Right cardiac atrium (tissue), 5 donors: ENCODE measurements at regions not wholly inside any gene's neighbourhood (a gene's known extent, or its start where the extent isn't known, plus 50 kb on each side); places are given as distances from the start of the nearest gene placed in this dataset.

Experiments used
- ATAC-seq, 2 donors: fragments of 200-7000 bp; cut with Tn5 transposase; one replicate each; pipeline versions ENCODE4 v1.8.0 to v1.9.1; 2020; ENCODE audit warnings: moderate library complexity in 2 of 2, mild to moderate bottlenecking in 1 of 2
- DNase-seq, 3 donors: peaks; one replicate each; pipeline ENCODE4 v3.0.0-alpha.2; 2020
- H3K27ac ChIP-seq: one replicate; pipeline ENCODE4 v1.5.1; 2013; ENCODE audit warnings: mild to moderate bottlenecking, low read length, control low read depth, moderate library complexity
- H3K27me3 ChIP-seq: one replicate; pipeline ENCODE4 v1.6.1; 2013; ENCODE audit not compliant: control insufficient read depth, insufficient read depth
- H3K4me1 ChIP-seq: one replicate; pipeline ENCODE4 v1.6.1; 2013; ENCODE audit warnings: low read length; ENCODE audit not compliant: control insufficient read depth, insufficient read depth
- H3K4me3 ChIP-seq: one replicate; pipeline ENCODE4 v1.5.1; 2013; ENCODE audit warnings: low read length, control low read depth
- H3K9me3 ChIP-seq: one replicate; pipeline ENCODE4 v1.6.1; 2013; ENCODE audit warnings: low read length; ENCODE audit not compliant: control insufficient read depth
- WGBS: extraction: QIAGEN DNeasy Blood & Tissue Kit; methylation state at CpG from one replicate; pipeline ENCODE4 v1.1.7; 2013; 5-methylcytosine and 5-hydroxymethylcytosine counted together
- intact Hi-C, 4 donors: fragments of 100-400 bp; cut with DNase I; formaldehyde crosslinking; loops; one replicate each; pipeline versions ENCODE4 v1.11.0 to v1.14.0; 2022 to 2023
- donor health status: healthy with polysubstance abuse.
- donor health status: DM: no; HTN: yes; CAD: no.
- donor health status: DM: no; HTN: no; CAD: no.
- donor health status: DM: no; HTN: yes; CAD: no; lungs with severe emphysema.
- donor health status: DM: yes; HTN: yes; CAD: no.

- no peak for DNase-seq
- H3K4me1 ChIP-seq: no peaks in the 10 kb centered on the region
- H3K4me3 ChIP-seq: no peak overlapping the region
- no peaks in the 10 kb centered on the region for H3K9me3 ChIP-seq
- ATAC-seq: no peak
- 81% methylated on average over 3 of the region's 3 CpGs for WGBS
- no peaks in the 10 kb centered on the region for H3K27me3 ChIP-seq
- intact Hi-C loops: no loop called here
- no peak overlapping the region for H3K27ac ChIP-seq
Measured at GRCh38 chr7:97468493-97468892, 263.4 kb upstream of the TAC1 start.

DNA sequence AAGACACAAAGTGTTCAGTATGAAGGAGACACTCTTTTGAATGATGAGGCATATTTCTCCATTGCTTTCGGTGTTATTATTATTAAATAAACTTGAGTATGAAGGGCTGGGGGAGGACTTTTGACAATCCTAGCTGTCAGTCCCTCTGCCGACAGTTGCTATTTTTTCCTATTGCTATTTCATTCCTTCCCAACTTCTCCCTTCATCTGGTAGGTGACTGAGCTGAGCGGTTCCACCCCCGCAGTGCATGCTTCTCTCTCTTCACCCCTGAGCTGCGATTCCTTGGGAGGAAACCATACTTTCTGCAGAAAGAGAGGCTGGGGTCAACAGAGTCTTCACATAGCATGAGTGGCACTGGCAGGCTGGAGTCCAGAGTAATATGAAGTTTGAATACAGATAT lies 261.2 kb upstream of the TAC1 start:
- Histone ChIP-seq H3K27ac (no peak overlapping the region), H3K9me3 (no peaks in the 10 kb centered on the region), H3K4me1 (no peaks in the 10 kb centered on the region), H3K27me3 (no peaks in the 10 kb centered on the region), H3K4me3 (no peak overlapping the region)
- intact Hi-C loops: no loop called here
- WGBS: 76% methylated on average over 5 of the region's 5 CpGs
- ATAC-seq: no peak
- DNase-seq: no peak

DNA sequence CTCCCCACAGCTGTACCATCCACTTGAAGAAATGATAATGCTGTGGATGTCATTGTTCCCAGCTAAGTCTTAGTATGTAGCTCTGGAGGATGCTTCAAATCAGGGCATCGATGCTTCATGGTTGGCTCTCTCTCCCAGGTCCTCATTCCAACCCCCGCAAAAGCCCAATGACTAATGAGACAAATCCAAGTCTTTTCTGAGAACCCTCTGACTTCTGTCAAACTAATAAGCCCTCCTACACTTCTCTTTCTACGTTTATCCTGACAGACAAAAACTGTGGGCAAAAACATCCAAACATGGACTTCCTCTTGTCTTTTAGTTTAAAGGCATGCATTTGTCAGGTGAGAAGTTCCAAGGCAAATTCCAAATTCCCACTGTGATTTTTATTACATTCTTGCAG lies 260.4 kb upstream of the TAC1 start:
- no peak overlapping the region for H3K4me3 ChIP-seq
- no peaks in the 10 kb centered on the region for H3K9me3 ChIP-seq
- DNase-seq (no peak), ATAC-seq (no peak)
- intact Hi-C loops: no loop called here
- no peaks in the 10 kb centered on the region for H3K27me3 ChIP-seq
- no peak overlapping the region for H3K27ac ChIP-seq
- 60% methylated on average over 3 of the region's 3 CpGs for WGBS
- no peaks in the 10 kb centered on the region for H3K4me1 ChIP-seq

GRCh38 chr7:97479740-97480290 lies 252.1 kb upstream of the TAC1 start:
- no peaks in the 10 kb centered on the region for H3K27me3 ChIP-seq
- DNase-seq: no peak
- H3K27ac ChIP-seq: no peak overlapping the region
- WGBS: 18% methylated on average over 6 of the region's 6 CpGs
- H3K9me3 ChIP-seq: no peaks in the 10 kb centered on the region
- ATAC-seq: peak; percentile 47 to 66
- no peaks in the 10 kb centered on the region for H3K4me1 ChIP-seq
- no peak overlapping the region for H3K4me3 ChIP-seq
- intact Hi-C loops: no loop called here

DNA sequence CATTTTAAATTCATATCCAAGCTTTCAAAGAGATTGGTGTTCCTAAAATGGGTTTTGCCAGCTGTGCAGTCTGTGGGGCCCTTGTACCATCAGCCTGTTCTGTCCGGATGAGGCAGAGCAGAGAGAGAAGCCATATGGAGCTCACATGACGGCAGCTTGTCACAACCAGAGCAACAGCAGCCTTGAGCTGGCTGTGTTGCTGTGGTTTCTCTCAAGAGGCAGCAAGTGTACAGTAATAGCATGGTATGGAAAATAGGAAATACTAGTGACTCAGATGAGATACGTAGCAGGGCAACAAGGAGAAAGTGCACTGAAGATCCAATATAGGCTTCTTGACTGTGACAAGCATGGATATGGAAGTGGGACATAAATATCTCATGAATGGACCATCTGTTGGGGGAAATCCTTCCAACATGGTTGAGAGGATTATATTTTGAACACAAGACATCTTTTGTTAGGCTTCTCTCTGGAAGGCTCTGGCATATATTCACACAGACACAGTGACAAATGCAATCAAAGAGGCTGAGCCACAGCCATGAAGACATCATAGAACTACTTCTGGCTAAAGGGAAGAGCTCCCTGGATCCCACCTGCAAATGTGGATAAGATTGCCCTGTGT lies 251.0 kb upstream of the TAC1 start:
- WGBS: 43% methylated on average over 3 of the region's 3 CpGs
- H3K9me3 ChIP-seq: no peaks in the 10 kb centered on the region
- ATAC-seq (no peak), DNase-seq (no peak)
- no peak overlapping the region for H3K4me3 ChIP-seq
- intact Hi-C loops: no loop called here
- H3K27ac ChIP-seq: no peak overlapping the region
- no peaks in the 10 kb centered on the region for H3K4me1 ChIP-seq
- no peaks in the 10 kb centered on the region for H3K27me3 ChIP-seq

- Histone ChIP-seq H3K9me3 (no peaks in the 10 kb centered on the region), H3K4me3 (no peak overlapping the region), H3K27me3 (no peaks in the 10 kb centered on the region), H3K27ac (no peak overlapping the region), H3K4me1 (no peaks in the 10 kb centered on the region)
- ATAC-seq (no peak), DNase-seq (no peak)
- WGBS: 68% methylated on average over 2 of the region's 2 CpGs
- intact Hi-C loops: no loop called here
Measured at GRCh38 chr7:97495487-97495886, 236.4 kb upstream of the TAC1 start.

DNA sequence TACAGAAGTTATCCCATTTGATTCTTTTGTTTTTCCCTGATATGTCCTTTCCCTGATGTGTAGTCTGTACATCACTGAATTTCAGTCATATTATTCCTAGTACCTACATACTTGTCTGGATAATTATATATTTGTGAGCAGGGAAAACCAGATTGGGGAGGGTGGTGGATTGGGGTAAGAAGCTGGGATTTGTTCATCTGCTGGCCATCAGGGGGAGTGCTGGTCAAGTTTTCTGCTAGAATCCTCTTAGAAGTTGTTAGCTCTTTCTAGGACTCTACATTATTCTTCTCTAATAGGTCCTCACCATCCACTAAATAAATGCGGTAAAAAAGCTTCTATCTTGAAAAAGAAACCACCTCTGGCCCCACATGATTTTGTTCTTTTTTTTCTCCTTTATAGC lies 232.7 kb upstream of the TAC1 start:
- DNase-seq: no peak
- H3K4me1 ChIP-seq: no peaks in the 10 kb centered on the region
- WGBS: 53% methylated on average over 1 of the region's 1 CpG
- H3K27me3 ChIP-seq: no peaks in the 10 kb centered on the region
- H3K9me3 ChIP-seq: no peaks in the 10 kb centered on the region
- H3K27ac ChIP-seq: no peak overlapping the region
- H3K4me3 ChIP-seq: no peak overlapping the region
- intact Hi-C loops: no loop called here
- ATAC-seq: no peak

GRCh38 chr7:97503367-97504094 lies 228.4 kb upstream of the TAC1 start:
- no peak overlapping the region for H3K4me3 ChIP-seq
- intact Hi-C loops: no loop called here
- H3K27me3 ChIP-seq: no peaks in the 10 kb centered on the region
- no peak for ATAC-seq
- no peaks in the 10 kb centered on the region for H3K4me1 ChIP-seq
- no peak overlapping the region for H3K27ac ChIP-seq
- H3K9me3 ChIP-seq: no peaks in the 10 kb centered on the region
- WGBS: 84% methylated on average over 10 of the region's 10 CpGs
- peak in 1 of 3 donors; percentile 27 for DNase-seq

GRCh38 chr7:97506728-97507127 lies 225.2 kb upstream of the TAC1 start:
- 47% methylated on average over 3 of the region's 3 CpGs for WGBS

GRCh38 chr7:97512441-97513207 lies 219.3 kb upstream of the TAC1 start:
- DNase-seq: no peak
- intact Hi-C loops: no loop called here
- WGBS: 66% methylated on average over 3 of the region's 3 CpGs
- no peaks in the 10 kb centered on the region for H3K27me3 ChIP-seq
- ATAC-seq: no peak
- no peak overlapping the region for H3K27ac ChIP-seq
- no peaks in the 10 kb centered on the region for H3K4me1 ChIP-seq
- no peak overlapping the region for H3K4me3 ChIP-seq
- H3K9me3 ChIP-seq: no peaks in the 10 kb centered on the region

More at GRCh38 chr7:97506728-97507127, 225.2 kb upstream of the TAC1 start:
- Histone ChIP-seq H3K27me3 (no peaks in the 10 kb centered on the region), H3K4me3 (no peak overlapping the region), H3K27ac (no peak overlapping the region), H3K4me1 (no peaks in the 10 kb centered on the region), H3K9me3 (no peaks in the 10 kb centered on the region)
- no peak for ATAC-seq
- intact Hi-C loops: no loop called here
- DNase-seq: no peak

DNA sequence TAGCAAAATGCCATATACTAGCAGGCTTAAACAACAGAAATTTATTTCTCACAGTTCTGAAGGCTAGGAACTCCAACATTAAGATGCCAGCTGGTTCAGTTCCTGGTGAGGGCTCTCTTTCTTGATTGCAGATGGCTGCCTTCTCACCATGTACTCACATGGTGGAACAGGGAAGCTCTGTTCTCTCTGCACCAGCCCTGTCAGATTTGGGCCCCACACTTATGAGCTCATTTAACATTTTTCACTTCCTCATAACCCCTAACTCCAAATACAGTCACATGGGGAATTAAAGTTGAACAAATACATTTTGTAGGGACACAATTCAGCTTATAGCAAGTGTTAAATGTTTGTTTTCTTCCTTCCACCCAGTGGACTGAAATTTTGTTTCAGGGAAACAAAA lies 218.6 kb upstream of the TAC1 start:
- no peaks in the 10 kb centered on the region for H3K4me1 ChIP-seq
- intact Hi-C loops: no loop called here
- no peak overlapping the region for H3K4me3 ChIP-seq
- DNase-seq (no peak), ATAC-seq (no peak)
- no peak overlapping the region for H3K27ac ChIP-seq
- H3K27me3 ChIP-seq: no peaks in the 10 kb centered on the region
- H3K9me3 ChIP-seq: no peaks in the 10 kb centered on the region
